ENCODE measurements at regions not wholly inside any gene's neighbourhood (a gene's known extent, or its start where the extent isn't known, plus 50 kb on each side); places are given as distances from the start of the nearest gene placed in this dataset.
"Not testable (repeated sequence)": the region's sequence is repeated elsewhere in the genome, so short reads cannot be mapped to it uniquely, and the experiment has no call there.

DNA sequence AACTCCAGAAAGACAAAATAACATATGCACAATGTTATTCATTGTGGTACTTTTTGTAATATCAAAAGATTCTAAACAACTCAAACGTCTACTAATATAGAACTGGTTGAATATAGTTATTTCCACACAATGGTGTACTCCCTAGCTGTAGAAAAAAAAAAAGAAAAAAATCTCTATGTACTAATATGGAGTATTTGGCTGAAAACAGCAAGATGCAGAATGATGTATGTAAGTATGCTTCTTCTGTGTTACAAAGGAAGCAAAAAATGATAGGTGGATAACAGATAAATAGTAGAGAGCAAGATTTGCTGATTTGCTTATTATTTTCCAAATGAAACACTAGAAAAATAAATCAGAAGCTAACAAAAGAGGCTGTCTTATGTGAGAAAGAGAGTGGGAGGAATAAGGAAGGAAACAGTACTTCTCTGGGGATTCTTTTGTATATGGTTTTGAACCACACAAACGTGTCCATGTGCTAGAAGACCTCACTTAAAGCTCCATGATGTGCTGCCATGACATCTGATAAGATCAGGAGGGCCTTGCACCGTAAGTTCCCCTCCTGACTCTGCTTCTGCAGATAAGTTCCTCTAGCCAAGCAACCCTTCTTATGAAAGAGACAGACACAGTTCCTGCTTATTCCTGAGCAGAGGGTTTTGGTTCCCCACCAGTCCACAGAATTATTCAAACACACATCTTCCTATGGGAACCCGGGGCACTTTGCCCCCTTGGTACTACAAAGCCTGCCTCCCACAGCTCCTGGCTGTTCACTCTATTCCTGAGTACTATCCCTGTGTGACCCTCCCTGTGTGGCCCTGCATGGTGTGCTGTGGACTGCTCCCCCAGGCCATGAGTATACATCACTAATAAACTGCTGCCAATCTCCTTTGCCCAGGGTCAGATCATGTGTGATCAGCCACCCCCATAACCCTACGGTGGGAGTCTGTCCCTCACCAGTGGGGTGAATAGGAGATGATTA is 159.1 kb downstream of the CCDC71L start:
- Histone ChIP-seq H3K27me3 (no peaks in the 10 kb centered on the region), H3K36me3 (no peaks in the 10 kb centered on the region), H3K4me1 (no peaks in the 10 kb centered on the region), H3K9me3 (no peaks in the 10 kb centered on the region), H3K4me3 (ENCODE audit: low read depth, low read length) (no peak overlapping the region)
- DNase-seq: no peak
- TF ChIP-seq, protein P1, sequence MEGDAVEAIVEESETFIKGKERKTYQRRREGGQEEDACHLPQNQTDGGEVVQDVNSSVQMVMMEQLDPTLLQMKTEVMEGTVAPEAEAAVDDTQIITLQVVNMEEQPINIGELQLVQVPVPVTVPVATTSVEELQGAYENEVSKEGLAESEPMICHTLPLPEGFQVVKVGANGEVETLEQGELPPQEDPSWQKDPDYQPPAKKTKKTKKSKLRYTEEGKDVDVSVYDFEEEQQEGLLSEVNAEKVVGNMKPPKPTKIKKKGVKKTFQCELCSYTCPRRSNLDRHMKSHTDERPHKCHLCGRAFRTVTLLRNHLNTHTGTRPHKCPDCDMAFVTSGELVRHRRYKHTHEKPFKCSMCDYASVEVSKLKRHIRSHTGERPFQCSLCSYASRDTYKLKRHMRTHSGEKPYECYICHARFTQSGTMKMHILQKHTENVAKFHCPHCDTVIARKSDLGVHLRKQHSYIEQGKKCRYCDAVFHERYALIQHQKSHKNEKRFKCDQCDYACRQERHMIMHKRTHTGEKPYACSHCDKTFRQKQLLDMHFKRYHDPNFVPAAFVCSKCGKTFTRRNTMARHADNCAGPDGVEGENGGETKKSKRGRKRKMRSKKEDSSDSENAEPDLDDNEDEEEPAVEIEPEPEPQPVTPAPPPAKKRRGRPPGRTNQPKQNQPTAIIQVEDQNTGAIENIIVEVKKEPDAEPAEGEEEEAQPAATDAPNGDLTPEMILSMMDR (IDR thresholded peaks at IDR 0.05; ENCODE audit: low read depth, low read length): no peak

DNA sequence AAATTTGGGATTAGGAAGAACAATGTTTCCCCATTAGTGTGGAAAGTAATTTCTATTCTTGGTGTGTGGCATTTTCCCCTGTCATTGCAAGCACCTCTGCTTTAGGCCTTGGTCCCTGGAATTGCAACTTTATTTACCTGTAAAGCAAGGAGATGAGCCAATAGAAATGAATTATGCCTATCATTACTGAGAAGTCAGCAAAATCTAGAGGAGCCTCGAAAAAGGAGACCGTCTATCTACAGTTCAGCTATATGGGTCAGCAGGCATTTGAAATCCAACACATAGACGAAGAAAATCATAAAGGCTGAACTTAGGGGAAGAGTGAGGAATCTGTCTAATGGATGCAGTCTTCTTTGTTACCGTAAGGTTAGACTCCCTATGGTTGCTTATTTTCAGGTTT is 161.1 kb downstream of the CCDC71L start:
- no peaks in the 10 kb centered on the region for H3K9me3 ChIP-seq
- H3K4me1 ChIP-seq: no peaks in the 10 kb centered on the region
- no peak for DNase-seq
- no peaks in the 10 kb centered on the region for H3K27me3 ChIP-seq
- TF ChIP-seq, protein P1 (IDR thresholded peaks at IDR 0.05; ENCODE audit: low read depth, low read length): no peak
- H3K4me3 ChIP-seq (ENCODE audit: low read depth, low read length): no peak overlapping the region
- no peaks in the 10 kb centered on the region for H3K36me3 ChIP-seq

DNA sequence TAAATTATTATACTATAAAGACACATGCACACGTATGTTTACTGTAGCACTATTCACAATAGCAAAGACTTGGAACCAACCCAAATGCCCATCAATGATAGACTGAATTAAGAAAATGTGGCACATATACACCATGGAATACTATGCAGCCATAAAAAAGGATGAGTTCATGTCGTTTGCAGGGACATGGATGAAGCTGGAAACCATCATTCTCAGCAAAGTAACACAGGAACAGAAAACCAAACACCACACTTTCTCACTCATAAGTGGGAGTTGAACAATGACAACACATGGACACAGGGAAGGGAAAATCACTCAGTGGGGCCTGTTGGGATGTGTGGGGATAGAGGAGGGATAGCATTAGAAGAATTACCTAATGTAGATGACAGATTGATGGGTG is 163.0 kb downstream of the CCDC71L start:
- not testable (repeated sequence) for H3K27me3 ChIP-seq; H3K4me3 ChIP-seq (ENCODE audit: low read depth, low read length); H3K4me1 ChIP-seq; H3K36me3 ChIP-seq; DNase-seq; H3K9me3 ChIP-seq

DNA sequence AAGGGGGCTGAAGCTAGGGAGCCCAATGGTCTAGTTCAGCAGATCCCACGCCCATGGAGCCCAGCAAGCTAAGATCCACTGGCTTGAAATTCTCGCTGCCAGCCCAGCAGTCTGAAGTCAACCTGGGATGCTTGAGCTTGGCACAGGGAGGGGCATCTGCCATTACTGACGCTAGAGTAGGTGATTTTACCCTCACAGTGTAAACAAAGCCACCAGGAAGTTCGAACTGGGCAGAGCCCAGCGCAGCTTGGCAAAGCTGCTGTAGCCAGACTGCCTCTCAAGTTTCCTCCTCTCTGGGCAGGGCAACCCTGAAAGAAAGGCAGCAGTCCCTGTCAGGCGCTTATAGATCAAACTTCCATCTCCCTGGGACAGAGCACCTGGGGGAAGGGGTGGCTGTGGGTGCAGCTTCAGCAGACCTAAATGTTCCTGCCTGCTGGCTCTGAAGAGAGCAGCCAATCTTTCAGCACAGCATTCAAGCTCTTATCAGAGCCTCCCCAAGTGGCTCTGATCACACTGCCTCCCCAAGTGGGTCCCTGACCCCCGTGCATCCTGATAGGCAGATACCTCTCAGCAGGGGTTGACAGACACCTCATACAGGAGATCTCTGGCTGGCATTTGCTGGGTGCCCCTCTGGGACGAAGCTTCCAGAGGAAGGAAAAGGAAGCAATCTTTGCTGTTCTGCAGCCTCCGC is 167.8 kb downstream of the CCDC71L start:
- no peaks in the 10 kb centered on the region for H3K36me3 ChIP-seq
- TF ChIP-seq, protein P1 (IDR thresholded peaks at IDR 0.05; ENCODE audit: low read depth, low read length): no peak
- no peaks in the 10 kb centered on the region for H3K9me3 ChIP-seq
- DNase-seq: no peak
- H3K4me3 ChIP-seq (ENCODE audit: low read depth, low read length): no peak overlapping the region
- H3K27me3 ChIP-seq: no peaks in the 10 kb centered on the region
- H3K4me1 ChIP-seq: no peaks in the 10 kb centered on the region

DNA sequence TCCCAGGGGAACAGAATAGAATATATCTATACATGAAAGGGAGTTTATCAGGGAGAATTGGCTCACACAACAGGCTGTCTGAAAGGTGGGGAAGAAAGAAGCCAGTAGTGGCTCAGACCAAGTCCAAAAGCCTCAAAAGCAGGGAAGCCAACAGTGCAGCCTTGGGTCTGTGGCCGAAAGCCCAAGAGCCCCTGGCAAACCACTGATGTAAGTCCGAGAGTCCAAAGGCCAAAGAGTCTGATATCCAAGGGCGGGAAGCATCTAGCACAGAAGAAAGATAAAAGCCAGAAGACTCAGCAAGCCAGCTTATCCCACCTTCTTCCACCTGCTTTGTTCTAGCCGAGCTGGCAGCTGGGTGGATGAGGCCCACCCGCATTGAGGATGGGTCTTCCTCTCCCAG is 172.5 kb downstream of the CCDC71L start:
- H3K36me3 ChIP-seq: no peaks in the 10 kb centered on the region
- TF ChIP-seq, protein P1 (IDR thresholded peaks at IDR 0.05; ENCODE audit: low read depth, low read length): no peak
- no peaks in the 10 kb centered on the region for H3K27me3 ChIP-seq
- no peak for DNase-seq
- H3K4me3 ChIP-seq (ENCODE audit: low read depth, low read length): no peak overlapping the region
- H3K4me1 ChIP-seq: no peaks in the 10 kb centered on the region
- H3K9me3 ChIP-seq: no peaks in the 10 kb centered on the region

DNA sequence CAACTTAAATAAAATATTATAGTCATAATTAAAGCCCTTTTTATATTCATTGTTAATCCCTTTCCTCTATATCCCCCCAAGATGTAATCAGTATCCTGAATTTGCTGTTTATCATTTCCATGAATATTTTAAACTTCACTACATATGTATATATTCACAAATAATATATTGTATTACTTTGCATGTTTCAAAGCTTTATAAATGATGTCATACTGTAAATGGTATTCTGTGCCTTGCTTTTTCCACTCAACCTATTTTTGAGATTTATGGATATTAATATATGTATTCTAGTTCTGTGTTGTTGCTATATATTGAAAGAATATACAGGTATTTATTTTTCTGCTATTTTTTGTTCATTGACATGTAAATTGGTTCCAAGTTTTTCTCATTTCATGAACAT is 173.1 kb downstream of the CCDC71L start:
- no peak for DNase-seq
- Histone ChIP-seq H3K4me3 (ENCODE audit: low read depth, low read length) (no peak overlapping the region), H3K36me3 (no peaks in the 10 kb centered on the region), H3K27me3 (no peaks in the 10 kb centered on the region), H3K9me3 (no peaks in the 10 kb centered on the region), H3K4me1 (no peaks in the 10 kb centered on the region)
- TF ChIP-seq, protein P1 (IDR thresholded peaks at IDR 0.05; ENCODE audit: low read depth, low read length): no peak
